Endothelial cell (in vitro differentiated cells): ENCODE measurements at regions not wholly inside any gene's neighbourhood (a gene's known extent, or its start where the extent isn't known, plus 50 kb on each side); places are given as distances from the start of the nearest gene placed in this dataset.

Experiments
- DNase-seq: peaks from one replicate; pipeline ENCODE4 v3.0.0; 2021; ENCODE audit warnings: low spot score
- H3K27ac Mint-ChIP-seq: one replicate; pipeline ENCODE4 v1.8.0; 2021; ENCODE audit warnings: mixed read lengths, inconsistent platforms; ENCODE audit not compliant: unreplicated experiment
- H3K27me3 Mint-ChIP-seq: one replicate; pipeline ENCODE4 v1.8.0; 2021; ENCODE audit warnings: mild to moderate bottlenecking, moderate library complexity, mixed read lengths, inconsistent platforms; ENCODE audit not compliant: unreplicated experiment
- H3K36me3 Mint-ChIP-seq: one replicate; pipeline ENCODE4 v1.8.0; 2021; ENCODE audit warnings: mild to moderate bottlenecking, low read depth, mixed read lengths, inconsistent platforms; ENCODE audit not compliant: unreplicated experiment
- H3K4me1 Mint-ChIP-seq: one replicate; pipeline ENCODE4 v1.8.0; 2021; ENCODE audit warnings: mild to moderate bottlenecking, mixed read lengths, inconsistent platforms; ENCODE audit not compliant: unreplicated experiment
- H3K4me3 Mint-ChIP-seq: one replicate; pipeline ENCODE4 v1.8.0; 2021; ENCODE audit warnings: mild to moderate bottlenecking, mixed read lengths, inconsistent platforms; ENCODE audit not compliant: unreplicated experiment
- H3K9me3 Mint-ChIP-seq: one replicate; pipeline ENCODE4 v1.8.0; 2021; ENCODE audit warnings: mixed read lengths, inconsistent platforms; ENCODE audit not compliant: unreplicated experiment
- TF ChIP-seq, protein P1 (sequence below): fragments of 200-600 bp; sonication (generic); IDR thresholded peaks from one replicate; pipeline ENCODE4 v1.5.0; 2021; ENCODE audit warnings: antibody characterized with exemption; ENCODE audit not compliant: unreplicated experiment

DNA sequence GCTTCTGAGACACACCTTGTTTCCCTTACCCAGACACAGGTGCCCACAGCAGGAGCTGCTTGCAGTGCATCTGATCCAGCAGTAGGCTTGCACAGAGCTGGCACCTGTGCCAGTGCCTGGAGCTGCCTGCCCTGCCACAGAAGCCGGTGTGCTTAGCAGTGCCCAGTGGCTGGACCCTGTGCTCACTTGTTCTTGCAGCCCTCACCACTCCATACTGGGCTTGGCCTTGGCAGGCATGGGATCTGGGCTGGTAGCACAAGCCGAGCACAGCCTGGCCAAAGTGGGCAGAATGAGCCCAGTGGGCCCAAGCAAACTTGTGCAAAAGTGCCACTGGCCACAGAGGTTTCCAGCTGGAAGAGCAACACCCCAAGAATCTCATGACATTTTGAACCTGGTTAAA is 1950.4 kb downstream of the SUCLG1 start:
- H3K27ac Mint-ChIP-seq, result no peak overlapping the region
- H3K4me1 Mint-ChIP-seq, result no peaks in the 10 kb centered on the region
- TF ChIP-seq, protein P1, sequence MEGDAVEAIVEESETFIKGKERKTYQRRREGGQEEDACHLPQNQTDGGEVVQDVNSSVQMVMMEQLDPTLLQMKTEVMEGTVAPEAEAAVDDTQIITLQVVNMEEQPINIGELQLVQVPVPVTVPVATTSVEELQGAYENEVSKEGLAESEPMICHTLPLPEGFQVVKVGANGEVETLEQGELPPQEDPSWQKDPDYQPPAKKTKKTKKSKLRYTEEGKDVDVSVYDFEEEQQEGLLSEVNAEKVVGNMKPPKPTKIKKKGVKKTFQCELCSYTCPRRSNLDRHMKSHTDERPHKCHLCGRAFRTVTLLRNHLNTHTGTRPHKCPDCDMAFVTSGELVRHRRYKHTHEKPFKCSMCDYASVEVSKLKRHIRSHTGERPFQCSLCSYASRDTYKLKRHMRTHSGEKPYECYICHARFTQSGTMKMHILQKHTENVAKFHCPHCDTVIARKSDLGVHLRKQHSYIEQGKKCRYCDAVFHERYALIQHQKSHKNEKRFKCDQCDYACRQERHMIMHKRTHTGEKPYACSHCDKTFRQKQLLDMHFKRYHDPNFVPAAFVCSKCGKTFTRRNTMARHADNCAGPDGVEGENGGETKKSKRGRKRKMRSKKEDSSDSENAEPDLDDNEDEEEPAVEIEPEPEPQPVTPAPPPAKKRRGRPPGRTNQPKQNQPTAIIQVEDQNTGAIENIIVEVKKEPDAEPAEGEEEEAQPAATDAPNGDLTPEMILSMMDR, result no peak
- DNase-seq, result no peak
- H3K27me3 Mint-ChIP-seq, result no peaks in the 10 kb centered on the region
- H3K36me3 Mint-ChIP-seq, result no peaks in the 10 kb centered on the region
- no peak overlapping the region for H3K4me3 Mint-ChIP-seq
- no peaks in the 10 kb centered on the region for H3K9me3 Mint-ChIP-seq

DNA sequence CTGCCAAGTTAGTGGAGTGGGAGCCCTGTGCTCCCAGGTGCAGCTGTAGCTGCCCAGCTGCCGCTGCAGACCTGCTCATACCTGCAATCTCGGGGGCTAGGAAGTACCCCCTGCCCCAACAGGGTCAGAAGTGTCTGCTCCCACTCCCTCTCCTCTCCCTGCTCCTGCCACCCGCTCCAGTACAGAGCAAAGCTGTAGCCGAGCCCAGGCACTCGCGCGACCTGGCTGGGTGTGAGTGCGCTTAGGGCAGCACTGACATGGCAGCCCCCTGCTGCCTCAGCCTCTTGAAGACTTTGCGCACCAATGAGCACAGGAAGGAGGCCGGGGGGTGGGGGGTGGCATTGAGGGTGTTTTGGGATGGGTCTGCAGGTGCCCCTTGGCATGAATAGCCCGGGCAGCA is 1951.4 kb downstream of the SUCLG1 start:
- peaks cover 5% of the 10 kb centered on the region for H3K9me3 Mint-ChIP-seq
- no peaks in the 10 kb centered on the region for H3K4me1 Mint-ChIP-seq
- no peak overlapping the region for H3K4me3 Mint-ChIP-seq
- no peak for DNase-seq
- H3K27me3 Mint-ChIP-seq, result no peaks in the 10 kb centered on the region
- H3K36me3 Mint-ChIP-seq, result peaks cover 4% of the 10 kb centered on the region
- no peak overlapping the region for H3K27ac Mint-ChIP-seq
- TF ChIP-seq, protein P1, result no peak

DNA sequence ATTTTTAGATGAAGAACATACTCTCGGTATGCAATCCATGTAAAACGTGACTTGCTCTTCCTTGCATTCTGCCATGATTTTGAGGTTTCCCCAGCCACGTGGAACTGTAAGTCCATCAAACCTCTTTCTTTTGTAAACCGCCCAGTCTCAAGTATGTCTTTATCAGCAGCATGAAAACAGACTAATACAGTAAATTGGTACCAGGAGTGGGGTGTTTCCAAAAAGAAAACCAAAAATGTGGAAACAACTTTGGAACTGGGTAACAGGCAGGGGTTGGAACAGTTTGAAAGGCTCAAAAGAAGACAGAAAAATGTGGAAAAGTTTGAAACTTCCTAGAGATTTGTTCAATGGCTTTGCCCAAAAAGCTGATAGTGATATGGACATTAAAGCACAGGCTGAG is 1957.9 kb downstream of the SUCLG1 start:
- DNase-seq, result no peak
- peaks cover 13% of the 10 kb centered on the region for H3K9me3 Mint-ChIP-seq
- no peaks in the 10 kb centered on the region for H3K4me1 Mint-ChIP-seq
- no peak overlapping the region for H3K27ac Mint-ChIP-seq
- H3K4me3 Mint-ChIP-seq, result no peak overlapping the region
- TF ChIP-seq, protein P1, result no peak
- H3K36me3 Mint-ChIP-seq, result peaks cover 10% of the 10 kb centered on the region
- H3K27me3 Mint-ChIP-seq, result no peaks in the 10 kb centered on the region

DNA sequence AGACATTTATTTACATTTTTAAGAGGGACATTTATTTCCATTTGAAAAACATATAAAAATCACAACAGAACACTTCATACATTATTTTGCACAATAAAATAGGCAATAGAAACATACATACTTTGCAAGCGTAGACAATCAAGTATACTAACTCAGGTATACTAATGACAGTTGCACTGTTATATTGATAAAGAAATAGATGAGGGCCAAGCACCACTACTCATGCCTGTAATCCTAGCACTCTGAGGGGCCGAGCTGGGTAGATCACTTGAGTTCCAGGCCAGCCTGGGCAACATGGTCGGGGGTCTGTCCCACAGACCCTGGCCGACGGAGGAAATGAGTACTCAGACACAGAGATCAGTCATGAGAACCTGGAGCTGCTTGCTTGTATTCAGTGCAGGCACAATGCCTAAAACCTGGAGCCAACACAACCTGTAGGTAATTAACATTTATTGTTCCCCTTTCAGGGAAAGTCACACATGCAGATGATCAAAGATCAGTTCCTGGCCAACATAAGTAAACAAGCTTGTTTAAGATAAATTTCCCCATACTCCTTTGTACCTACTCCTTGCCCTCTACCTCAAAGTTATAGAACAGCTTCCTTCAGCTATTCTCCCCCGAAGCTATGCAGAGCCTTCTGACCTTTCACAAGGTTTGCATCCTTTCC is 1960.2 kb downstream of the SUCLG1 start:
- H3K27ac Mint-ChIP-seq, result no peak overlapping the region
- TF ChIP-seq, protein P1, result no peak
- DNase-seq, result no peak
- H3K27me3 Mint-ChIP-seq, result no peaks in the 10 kb centered on the region
- peaks cover 10% of the 10 kb centered on the region for H3K36me3 Mint-ChIP-seq
- H3K9me3 Mint-ChIP-seq, result peaks cover 13% of the 10 kb centered on the region
- H3K4me3 Mint-ChIP-seq, result no peak overlapping the region
- no peaks in the 10 kb centered on the region for H3K4me1 Mint-ChIP-seq

DNA sequence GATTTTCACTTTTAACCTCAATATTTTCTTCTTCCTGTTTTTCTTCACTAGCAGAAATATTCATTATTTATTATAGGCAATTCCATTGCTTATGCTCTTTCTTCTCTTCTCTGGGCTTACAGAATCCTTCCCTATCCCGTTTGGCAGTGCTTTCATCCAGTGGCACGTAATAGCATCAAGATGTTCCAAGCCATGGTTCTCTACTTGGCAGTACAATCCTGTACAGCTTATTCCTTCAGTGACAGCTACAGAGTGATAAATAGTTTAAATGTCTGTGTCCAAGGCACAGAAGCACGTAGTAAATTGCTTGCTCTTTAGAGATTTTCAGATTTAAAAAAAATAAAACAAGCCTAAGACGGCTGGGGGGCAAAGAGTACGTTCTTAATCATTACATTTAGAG is 1964.3 kb downstream of the SUCLG1 start:
- TF ChIP-seq, protein P1, result no peak
- Mint-ChIP-seq H3K4me3 (no peak overlapping the region), H3K27ac (no peak overlapping the region), H3K9me3 (no peaks in the 10 kb centered on the region), H3K27me3 (no peaks in the 10 kb centered on the region), H3K36me3 (no peaks in the 10 kb centered on the region), H3K4me1 (no peaks in the 10 kb centered on the region)
- no peak for DNase-seq
